ENCODE measurements at regions not wholly inside any gene's neighbourhood (a gene's known extent, or its start where the extent isn't known, plus 50 kb on each side); places are given as distances from the start of the nearest gene placed in this dataset.

GRCh38 chr2:111685342-111685741 lies 198.7 kb downstream of the ANAPC1 start:
- no peak overlapping the region for H3K9ac ChIP-seq (ENCODE audit: low read depth, low read length, poor library complexity, severe bottlenecking)
- no peaks in the 10 kb centered on the region for H3K79me2 ChIP-seq (ENCODE audit: insufficient read depth, low read length)
- no peaks in the 10 kb centered on the region for H3K9me3 ChIP-seq (ENCODE audit: insufficient read depth, low read depth, low read length)
- H2AFZ ChIP-seq (ENCODE audit: low read length) = no peak overlapping the region
- TF ChIP-seq EZH2phosphoT487 (IDR thresholded peaks at IDR 0.05; ENCODE audit: borderline replicate concordance) (no peak), CTCF (conservative IDR thresholded peaks at IDR 0.05; ENCODE audit: low read length) (no peak)
- H3K9me2 ChIP-seq (replicated peaks; ENCODE audit: low read depth, low read length) = no peaks in the 10 kb centered on the region
- no peaks in the 10 kb centered on the region for H3F3A ChIP-seq (ENCODE audit: low read depth)
- no peak overlapping the region for H3K4me3 ChIP-seq (ENCODE audit: low read length, poor library complexity, severe bottlenecking)
- H3K4me1 ChIP-seq (ENCODE audit: insufficient read depth, low read length, poor library complexity, severe bottlenecking) = no peaks in the 10 kb centered on the region
- H3K4me2 ChIP-seq (ENCODE audit: low read depth, low read length, poor library complexity, severe bottlenecking) = no peak overlapping the region
- no peaks in the 10 kb centered on the region for H3K27me3 ChIP-seq (ENCODE audit: insufficient read depth, low read length, poor library complexity, severe bottlenecking)
- no peaks in the 10 kb centered on the region for H3K36me3 ChIP-seq (ENCODE audit: insufficient read depth, low read length)
- no peaks in the 10 kb centered on the region for H4K20me1 ChIP-seq (ENCODE audit: insufficient read depth, low read length, poor library complexity, severe bottlenecking)

- no peak for TF ChIP-seq EZH2phosphoT487 (IDR thresholded peaks at IDR 0.05; ENCODE audit: borderline replicate concordance)
- no peak for TF ChIP-seq CTCF (conservative IDR thresholded peaks at IDR 0.05; ENCODE audit: low read length)
- H3K9me2 ChIP-seq (replicated peaks; ENCODE audit: low read depth, low read length) = no peaks in the 10 kb centered on the region
- no peaks in the 10 kb centered on the region for H3K9me3 ChIP-seq (ENCODE audit: insufficient read depth, low read depth, low read length)
- H3K4me1 ChIP-seq (ENCODE audit: insufficient read depth, low read length, poor library complexity, severe bottlenecking) = peaks cover 2% of the 10 kb centered on the region
- H3K9ac ChIP-seq (ENCODE audit: low read depth, low read length, poor library complexity, severe bottlenecking) = no peak overlapping the region
- no peak overlapping the region for H3K4me3 ChIP-seq (ENCODE audit: low read length, poor library complexity, severe bottlenecking)
- H3K36me3 ChIP-seq (ENCODE audit: insufficient read depth, low read length) = no peaks in the 10 kb centered on the region
- H3K4me2 ChIP-seq (ENCODE audit: low read depth, low read length, poor library complexity, severe bottlenecking) = no peak overlapping the region
- no peak overlapping the region for H2AFZ ChIP-seq (ENCODE audit: low read length)
- H3F3A ChIP-seq (ENCODE audit: low read depth) = no peaks in the 10 kb centered on the region
- no peaks in the 10 kb centered on the region for H3K27me3 ChIP-seq (ENCODE audit: insufficient read depth, low read length, poor library complexity, severe bottlenecking)
- no peaks in the 10 kb centered on the region for H3K79me2 ChIP-seq (ENCODE audit: insufficient read depth, low read length)
- no peaks in the 10 kb centered on the region for H4K20me1 ChIP-seq (ENCODE audit: insufficient read depth, low read length, poor library complexity, severe bottlenecking)
Observed at GRCh38 chr2:111686994-111687393, 197.0 kb downstream of the ANAPC1 start.

GRCh38 chr2:111687911-111688310 lies 196.1 kb downstream of the ANAPC1 start:
- no peaks in the 10 kb centered on the region for H4K20me1 ChIP-seq (ENCODE audit: insufficient read depth, low read length, poor library complexity, severe bottlenecking)
- no peak overlapping the region for H3K4me2 ChIP-seq (ENCODE audit: low read depth, low read length, poor library complexity, severe bottlenecking)
- H3K79me2 ChIP-seq (ENCODE audit: insufficient read depth, low read length) = no peaks in the 10 kb centered on the region

GRCh38 chr2:111688482-111688881 lies 195.5 kb downstream of the ANAPC1 start:
- no peaks in the 10 kb centered on the region for H3F3A ChIP-seq (ENCODE audit: low read depth)
- H3K4me2 ChIP-seq (ENCODE audit: low read depth, low read length, poor library complexity, severe bottlenecking) = no peak overlapping the region
- no peaks in the 10 kb centered on the region for H3K79me2 ChIP-seq (ENCODE audit: insufficient read depth, low read length)
- TF ChIP-seq EZH2phosphoT487 (IDR thresholded peaks at IDR 0.05; ENCODE audit: borderline replicate concordance) (no peak), CTCF (conservative IDR thresholded peaks at IDR 0.05; ENCODE audit: low read length) (no peak)
- no peak overlapping the region for H3K4me3 ChIP-seq (ENCODE audit: low read length, poor library complexity, severe bottlenecking)
- no peaks in the 10 kb centered on the region for H3K36me3 ChIP-seq (ENCODE audit: insufficient read depth, low read length)
- H3K27me3 ChIP-seq (ENCODE audit: insufficient read depth, low read length, poor library complexity, severe bottlenecking) = no peaks in the 10 kb centered on the region
- no peak overlapping the region for H2AFZ ChIP-seq (ENCODE audit: low read length)
- H3K4me1 ChIP-seq (ENCODE audit: insufficient read depth, low read length, poor library complexity, severe bottlenecking) = peaks cover 7% of the 10 kb centered on the region
- H3K9me3 ChIP-seq (ENCODE audit: insufficient read depth, low read depth, low read length) = no peaks in the 10 kb centered on the region
- H3K9ac ChIP-seq (ENCODE audit: low read depth, low read length, poor library complexity, severe bottlenecking) = no peak overlapping the region
- H3K9me2 ChIP-seq (replicated peaks; ENCODE audit: low read depth, low read length) = no peaks in the 10 kb centered on the region
- H4K20me1 ChIP-seq (ENCODE audit: insufficient read depth, low read length, poor library complexity, severe bottlenecking) = no peaks in the 10 kb centered on the region

More at GRCh38 chr2:111687911-111688310, 196.1 kb downstream of the ANAPC1 start:
- Histone ChIP-seq H3K27me3 (ENCODE audit: insufficient read depth, low read length, poor library complexity, severe bottlenecking) (no peaks in the 10 kb centered on the region), H3K9me3 (ENCODE audit: insufficient read depth, low read depth, low read length) (no peaks in the 10 kb centered on the region), H3F3A (ENCODE audit: low read depth) (no peaks in the 10 kb centered on the region), H3K4me1 (ENCODE audit: insufficient read depth, low read length, poor library complexity, severe bottlenecking) (peaks cover 7% of the 10 kb centered on the region), H3K9ac (ENCODE audit: low read depth, low read length, poor library complexity, severe bottlenecking) (no peak overlapping the region), H3K9me2 (replicated peaks; ENCODE audit: low read depth, low read length) (no peaks in the 10 kb centered on the region), H3K36me3 (ENCODE audit: insufficient read depth, low read length) (no peaks in the 10 kb centered on the region), H2AFZ (ENCODE audit: low read length) (no peak overlapping the region), H3K4me3 (ENCODE audit: low read length, poor library complexity, severe bottlenecking) (no peak overlapping the region)
- TF ChIP-seq EZH2phosphoT487 (IDR thresholded peaks at IDR 0.05; ENCODE audit: borderline replicate concordance) = no peak
